CD14-positive monocyte (primary cell): ENCODE measurements at regions not wholly inside any gene's neighbourhood (a gene's known extent, or its start where the extent isn't known, plus 50 kb on each side); places are given as distances from the start of the nearest gene placed in this dataset.

Experiments
- DNase-seq, 3 donors: peaks; one replicate each; pipeline ENCODE4 v3.0.0-alpha.2; 2011 to 2022
- H2AFZ ChIP-seq: 2 replicates; pipeline ENCODE4 v1.6.0; 2012; ENCODE audit warnings: mild to moderate bottlenecking, low read depth, low read length, inconsistent platforms; ENCODE audit not compliant: insufficient read depth, poor library complexity, severe bottlenecking
- H3K27ac ChIP-seq, 2 donors: 1 replicate in 1 of 2; 2 replicates in 1 of 2; pipeline ENCODE4 v1.5.1; 2012 to 2013; ENCODE audit warnings: low read length in 2 of 2, control low read depth in 1 of 2, inconsistent platforms in 1 of 2, low read depth in 1 of 2, mild to moderate bottlenecking in 1 of 2
- H3K27me3 ChIP-seq, 2 donors: one replicate each; pipeline versions ENCODE4 v1.6.0 to v1.6.1; 2011 to 2013; ENCODE audit warnings: low read length in 2 of 2; ENCODE audit not compliant: control insufficient read depth in 2 of 2, insufficient read depth in 2 of 2
- H3K36me3 ChIP-seq, 2 donors: replicated peaks in 1 of 2; 1 replicate in 1 of 2; 2 replicates in 1 of 2; pipeline versions ENCODE4 v1.5.1 to v1.6.1; 2012 to 2013; ENCODE audit warnings: low read length in 2 of 2, control low read depth in 1 of 2, inconsistent platforms in 1 of 2, mild to moderate bottlenecking in 1 of 2; ENCODE audit not compliant: insufficient read depth in 2 of 2, control insufficient read depth in 1 of 2
- H3K4me1 ChIP-seq, 2 donors: 1 replicate in 1 of 2; 2 replicates in 1 of 2; pipeline versions ENCODE4 v1.5.1 to v1.6.1; 2012 to 2013; ENCODE audit warnings: low read length in 2 of 2, control low read depth in 1 of 2, inconsistent platforms in 1 of 2, mild to moderate bottlenecking in 1 of 2, moderate library complexity in 1 of 2; ENCODE audit not compliant: insufficient read depth in 2 of 2, control insufficient read depth in 1 of 2
- H3K4me2 ChIP-seq: replicated peaks from 2 replicates; pipeline ENCODE3; 2012; ENCODE audit warnings: low read length, moderate library complexity, mild to moderate bottlenecking; ENCODE audit not compliant: poor library complexity, severe bottlenecking; ENCODE audit errors: extremely low read depth
- H3K4me3 ChIP-seq, 3 experiments: fragments of 200-600 bp in 1 of 3; sonication (generic) in 1 of 3; replicated peaks in 1 of 3; 1 replicate in 2 of 3; 2 replicates in 1 of 3; pipeline ENCODE4 v1.5.1; 2011 to 2013; ENCODE audit warnings: low read length in 3 of 3, mild to moderate bottlenecking in 3 of 3, control low read depth in 2 of 3, low read depth in 2 of 3, inconsistent platforms in 1 of 3, moderate library complexity in 1 of 3
- H3K79me2 ChIP-seq: 2 replicates; pipeline ENCODE4 v1.6.0; 2012; ENCODE audit warnings: mild to moderate bottlenecking, control low read depth, inconsistent platforms, low read length, moderate library complexity; ENCODE audit not compliant: insufficient read depth
- H3K9ac ChIP-seq: 2 replicates; pipeline ENCODE4 v1.6.0; 2017; ENCODE audit warnings: low read length, mild to moderate bottlenecking; ENCODE audit not compliant: insufficient read depth, poor library complexity, severe bottlenecking
- H3K9me3 ChIP-seq, 2 donors: replicated peaks in 1 of 2; 1 replicate in 1 of 2; 2 replicates in 1 of 2; pipeline versions ENCODE4 v1.5.1 to v1.6.1; 2012 to 2013; ENCODE audit warnings: low read length in 2 of 2, control low read depth in 1 of 2; ENCODE audit not compliant: control insufficient read depth in 1 of 2, insufficient read depth in 1 of 2
- H4K20me1 ChIP-seq: 2 replicates; pipeline ENCODE4 v1.6.0; 2012; ENCODE audit warnings: mild to moderate bottlenecking, low read length, control low read depth, moderate library complexity; ENCODE audit not compliant: insufficient read depth
- H3K27ac Mint-ChIP-seq, 7 donors: one replicate each; pipeline ENCODE4 v1.8.0; 2020; ENCODE audit warnings: mild to moderate bottlenecking in 7 of 7, mixed read lengths in 7 of 7, moderate library complexity in 6 of 7, inconsistent platforms in 2 of 7
- H3K27me3 Mint-ChIP-seq, 3 donors: one replicate each; pipeline ENCODE4 v1.8.0; 2021 to 2022; ENCODE audit warnings: low read depth in 3 of 3, mild to moderate bottlenecking in 3 of 3, mixed read lengths in 3 of 3, moderate library complexity in 3 of 3, inconsistent platforms in 1 of 3
- H3K36me3 Mint-ChIP-seq, 2 donors: one replicate each; pipeline ENCODE4 v1.8.0; 2020; ENCODE audit warnings: mixed read lengths in 2 of 2, inconsistent platforms in 1 of 2, mild to moderate bottlenecking in 1 of 2
- H3K4me1 Mint-ChIP-seq: one replicate; pipeline ENCODE4 v1.8.0; 2020; ENCODE audit warnings: mild to moderate bottlenecking, mixed read lengths
- H3K4me3 Mint-ChIP-seq, 2 donors: one replicate each; pipeline ENCODE4 v1.8.0; 2020; ENCODE audit warnings: mild to moderate bottlenecking in 2 of 2, mixed read lengths in 2 of 2, moderate library complexity in 1 of 2
- H3K9me3 Mint-ChIP-seq, 7 donors: one replicate each; pipeline ENCODE4 v1.8.0; 2020 to 2022; ENCODE audit warnings: mixed read lengths in 7 of 7, mild to moderate bottlenecking in 6 of 7, moderate library complexity in 6 of 7, inconsistent platforms in 2 of 7
- WGBS: methylation state at CpG from one replicate; pipeline ENCODE4 v1.1.5; 2013; ENCODE audit warnings: missing lambda C conversion rate; ENCODE audit not compliant: insufficient coverage; 5-methylcytosine and 5-hydroxymethylcytosine counted together
- intact Hi-C, 2 donors: fragments of 100-400 bp; cut with micrococcal nuclease; formaldehyde crosslinking; loops; one replicate each; pipeline versions ENCODE4 v1.15.0 to v1.15.1; 2023
- TF ChIP-seq, protein P1 (sequence below): fragments of 200-600 bp; IDR thresholded peaks from one replicate; pipeline ENCODE4 v1.8.0; 2022; ENCODE audit warnings: antibody characterized with exemption, mild to moderate bottlenecking

DNA sequence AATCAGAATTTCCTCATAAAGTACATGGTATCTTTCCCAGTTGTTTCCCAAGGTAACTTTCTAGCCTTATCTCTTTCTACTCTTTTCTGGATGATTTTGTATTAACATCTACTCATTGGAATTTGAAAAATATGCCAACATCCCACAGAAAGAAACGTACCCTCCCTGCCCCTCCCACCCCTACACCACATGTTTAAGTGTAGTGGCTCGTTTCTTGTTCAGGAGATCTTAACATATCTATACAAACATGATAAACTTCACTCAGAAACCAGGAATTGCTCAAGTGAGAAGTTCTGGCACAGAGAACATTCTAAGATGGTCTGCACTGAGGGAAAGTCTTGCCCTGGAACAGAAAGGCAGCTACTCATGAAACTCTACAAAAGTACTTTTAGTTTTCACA is 404.7 kb downstream of the SOX2 start:
- H3K4me3 Mint-ChIP-seq, result no peak overlapping the region
- H3K27me3 ChIP-seq, result no peaks in the 10 kb centered on the region
- no peak overlapping the region for H3K4me2 ChIP-seq
- no peak overlapping the region for H3K4me3 ChIP-seq
- intact Hi-C loops, result no loop called here
- H3K79me2 ChIP-seq, result no peaks in the 10 kb centered on the region
- no peaks in the 10 kb centered on the region for H3K36me3 ChIP-seq
- H3K27me3 Mint-ChIP-seq, result no peaks in the 10 kb centered on the region
- H3K4me1 ChIP-seq, result no peaks in the 10 kb centered on the region
- H2AFZ ChIP-seq, result no peak overlapping the region
- H3K27ac Mint-ChIP-seq, result no peak overlapping the region
- H3K4me1 Mint-ChIP-seq, result no peaks in the 10 kb centered on the region
- H3K27ac ChIP-seq, result no peak overlapping the region
- H3K9ac ChIP-seq, result no peak overlapping the region
- H4K20me1 ChIP-seq, result no peaks in the 10 kb centered on the region
- TF ChIP-seq, protein P1, sequence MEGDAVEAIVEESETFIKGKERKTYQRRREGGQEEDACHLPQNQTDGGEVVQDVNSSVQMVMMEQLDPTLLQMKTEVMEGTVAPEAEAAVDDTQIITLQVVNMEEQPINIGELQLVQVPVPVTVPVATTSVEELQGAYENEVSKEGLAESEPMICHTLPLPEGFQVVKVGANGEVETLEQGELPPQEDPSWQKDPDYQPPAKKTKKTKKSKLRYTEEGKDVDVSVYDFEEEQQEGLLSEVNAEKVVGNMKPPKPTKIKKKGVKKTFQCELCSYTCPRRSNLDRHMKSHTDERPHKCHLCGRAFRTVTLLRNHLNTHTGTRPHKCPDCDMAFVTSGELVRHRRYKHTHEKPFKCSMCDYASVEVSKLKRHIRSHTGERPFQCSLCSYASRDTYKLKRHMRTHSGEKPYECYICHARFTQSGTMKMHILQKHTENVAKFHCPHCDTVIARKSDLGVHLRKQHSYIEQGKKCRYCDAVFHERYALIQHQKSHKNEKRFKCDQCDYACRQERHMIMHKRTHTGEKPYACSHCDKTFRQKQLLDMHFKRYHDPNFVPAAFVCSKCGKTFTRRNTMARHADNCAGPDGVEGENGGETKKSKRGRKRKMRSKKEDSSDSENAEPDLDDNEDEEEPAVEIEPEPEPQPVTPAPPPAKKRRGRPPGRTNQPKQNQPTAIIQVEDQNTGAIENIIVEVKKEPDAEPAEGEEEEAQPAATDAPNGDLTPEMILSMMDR, result no peak
- peaks cover 5 to 10% of the 10 kb centered on the region in 2 donors for H3K9me3 ChIP-seq
- H3K9me3 Mint-ChIP-seq, result peaks cover 0 to 7% (median 0%) of the 10 kb centered on the region in 7 donors
- H3K36me3 Mint-ChIP-seq, result no peaks in the 10 kb centered on the region
- WGBS, result no CpG with 5 or more reads among the region's 2 CpGs
- no peak for DNase-seq

- 68% methylated on average over 5 of the region's 8 CpGs for WGBS
- H3K9me3 Mint-ChIP-seq, result peaks cover 0 to 7% (median 0%) of the 10 kb centered on the region in 7 donors
- TF ChIP-seq, protein P1, result no peak
Observed at GRCh38 chr3:182117131-182117530, 405.4 kb downstream of the SOX2 start.

More at GRCh38 chr3:182117131-182117530, 405.4 kb downstream of the SOX2 start:
- H3K36me3 Mint-ChIP-seq, result no peaks in the 10 kb centered on the region
- Histone ChIP-seq H3K9ac (no peak overlapping the region), H3K27ac (no peak overlapping the region), H3K36me3 (no peaks in the 10 kb centered on the region), H3K9me3 (peaks cover 5 to 10% of the 10 kb centered on the region in 2 donors), H4K20me1 (no peaks in the 10 kb centered on the region), H3K4me1 (no peaks in the 10 kb centered on the region), H3K79me2 (no peaks in the 10 kb centered on the region), H3K27me3 (no peaks in the 10 kb centered on the region), H3K4me3 (no peak overlapping the region), H3K4me2 (no peak overlapping the region), H2AFZ (no peak overlapping the region)
- H3K4me1 Mint-ChIP-seq, result no peaks in the 10 kb centered on the region
- intact Hi-C loops, result no loop called here
- no peaks in the 10 kb centered on the region for H3K27me3 Mint-ChIP-seq
- DNase-seq, result no peak
- H3K4me3 Mint-ChIP-seq, result no peak overlapping the region
- H3K27ac Mint-ChIP-seq, result no peak overlapping the region
